ENCODE measurements at regions not wholly inside any gene's neighbourhood (a gene's known extent, or its start where the extent isn't known, plus 50 kb on each side); places are given as distances from the start of the nearest gene placed in this dataset.

- no peak for DNase-seq
- Histone ChIP-seq H3K4me1 (no peaks in the 10 kb centered on the region), H3K36me3 (no peaks in the 10 kb centered on the region), H3K9me3 (no peaks in the 10 kb centered on the region), H3K27me3 (no peaks in the 10 kb centered on the region), H3K4me3 (no peak overlapping the region), H3K27ac (no peak overlapping the region)
- no peak for ATAC-seq
- intact Hi-C loops (cut with DNase I), result no loop called here
- no peak for TF ChIP-seq CTCF (IDR thresholded peaks at IDR 0.05)
Measured at GRCh38 chr1:102586022-102586421, 522.3 kb downstream of the COL11A1 start.

GRCh38 chr1:102580806-102581205, 527.5 kb downstream of the COL11A1 start:
- Histone ChIP-seq H3K27me3 (no peaks in the 10 kb centered on the region), H3K27ac (no peak overlapping the region), H3K4me1 (no peaks in the 10 kb centered on the region), H3K9me3 (no peaks in the 10 kb centered on the region), H3K4me3 (no peak overlapping the region), H3K36me3 (no peaks in the 10 kb centered on the region)
- intact Hi-C loops (cut with DNase I), result no loop called here
- ATAC-seq, result no peak
- TF ChIP-seq CTCF (IDR thresholded peaks at IDR 0.05), result no peak
- no peak for DNase-seq

- Histone ChIP-seq H3K27me3 (no peaks in the 10 kb centered on the region), H3K27ac (no peak overlapping the region), H3K9me3 (no peaks in the 10 kb centered on the region), H3K4me1 (no peaks in the 10 kb centered on the region), H3K4me3 (no peak overlapping the region), H3K36me3 (no peaks in the 10 kb centered on the region)
- no peak for ATAC-seq
- intact Hi-C loops (cut with DNase I), result no loop called here
- TF ChIP-seq CTCF (IDR thresholded peaks at IDR 0.05), result no peak
- DNase-seq, result no peak
Measured at GRCh38 chr1:102578804-102579203, 529.5 kb downstream of the COL11A1 start.

GRCh38 chr1:102572637-102573036, 535.7 kb downstream of the COL11A1 start:
- no peak overlapping the region for H3K4me3 ChIP-seq
- ATAC-seq (no peak), DNase-seq (no peak)
- intact Hi-C loops (cut with DNase I), result no loop called here
- H3K9me3 ChIP-seq, result no peaks in the 10 kb centered on the region
- H3K4me1 ChIP-seq, result no peaks in the 10 kb centered on the region
- no peak for TF ChIP-seq CTCF (IDR thresholded peaks at IDR 0.05)
- no peaks in the 10 kb centered on the region for H3K27me3 ChIP-seq
- H3K27ac ChIP-seq, result no peak overlapping the region
- no peaks in the 10 kb centered on the region for H3K36me3 ChIP-seq

GRCh38 chr1:102566182-102566581, 542.1 kb downstream of the COL11A1 start:
- intact Hi-C loops (cut with DNase I), result no loop called here
- H3K4me3 ChIP-seq, result no peak overlapping the region
- H3K9me3 ChIP-seq, result no peaks in the 10 kb centered on the region
- H3K36me3 ChIP-seq, result no peaks in the 10 kb centered on the region
- no peak for TF ChIP-seq CTCF (IDR thresholded peaks at IDR 0.05)
- H3K27me3 ChIP-seq, result no peaks in the 10 kb centered on the region
- no peak overlapping the region for H3K27ac ChIP-seq
- H3K4me1 ChIP-seq, result no peaks in the 10 kb centered on the region
- ATAC-seq (no peak), DNase-seq (no peak)

Measured in left lung (tissue), 4 donors.